Fibroblast of the aortic adventitia (primary cell): ENCODE measurements at regions not wholly inside any gene's neighbourhood (a gene's known extent, or its start where the extent isn't known, plus 50 kb on each side); places are given as distances from the start of the nearest gene placed in this dataset.
A peak's percentile ranks its signal among the peaks of the same experiment; 100 is the strongest.

Source experiments
- DNase-seq: peaks from one replicate; pipeline ENCODE4 v3.0.0-alpha.2; 2010; ENCODE audit warnings: low read depth
- H3K4me3 ChIP-seq: 2 replicates; pipeline ENCODE4 v1.5.1; 2011; ENCODE audit warnings: low read depth, mild to moderate bottlenecking, control low read depth, low read length, moderate library complexity
- TF ChIP-seq, protein P1 (sequence below): IDR thresholded peaks from 2 replicates; pipeline ENCODE4 v1.5.1; 2011; ENCODE audit warnings: mild to moderate bottlenecking, low read length, control low read depth, inconsistent platforms; ENCODE audit not compliant: insufficient read depth

GRCh38 chr6:133754298-133754697, 134.6 kb upstream of the TCF21 start:
- TF ChIP-seq, protein P1, sequence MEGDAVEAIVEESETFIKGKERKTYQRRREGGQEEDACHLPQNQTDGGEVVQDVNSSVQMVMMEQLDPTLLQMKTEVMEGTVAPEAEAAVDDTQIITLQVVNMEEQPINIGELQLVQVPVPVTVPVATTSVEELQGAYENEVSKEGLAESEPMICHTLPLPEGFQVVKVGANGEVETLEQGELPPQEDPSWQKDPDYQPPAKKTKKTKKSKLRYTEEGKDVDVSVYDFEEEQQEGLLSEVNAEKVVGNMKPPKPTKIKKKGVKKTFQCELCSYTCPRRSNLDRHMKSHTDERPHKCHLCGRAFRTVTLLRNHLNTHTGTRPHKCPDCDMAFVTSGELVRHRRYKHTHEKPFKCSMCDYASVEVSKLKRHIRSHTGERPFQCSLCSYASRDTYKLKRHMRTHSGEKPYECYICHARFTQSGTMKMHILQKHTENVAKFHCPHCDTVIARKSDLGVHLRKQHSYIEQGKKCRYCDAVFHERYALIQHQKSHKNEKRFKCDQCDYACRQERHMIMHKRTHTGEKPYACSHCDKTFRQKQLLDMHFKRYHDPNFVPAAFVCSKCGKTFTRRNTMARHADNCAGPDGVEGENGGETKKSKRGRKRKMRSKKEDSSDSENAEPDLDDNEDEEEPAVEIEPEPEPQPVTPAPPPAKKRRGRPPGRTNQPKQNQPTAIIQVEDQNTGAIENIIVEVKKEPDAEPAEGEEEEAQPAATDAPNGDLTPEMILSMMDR, result no peak
- DNase-seq, result no peak
- H3K4me3 ChIP-seq, result no peak overlapping the region

DNA sequence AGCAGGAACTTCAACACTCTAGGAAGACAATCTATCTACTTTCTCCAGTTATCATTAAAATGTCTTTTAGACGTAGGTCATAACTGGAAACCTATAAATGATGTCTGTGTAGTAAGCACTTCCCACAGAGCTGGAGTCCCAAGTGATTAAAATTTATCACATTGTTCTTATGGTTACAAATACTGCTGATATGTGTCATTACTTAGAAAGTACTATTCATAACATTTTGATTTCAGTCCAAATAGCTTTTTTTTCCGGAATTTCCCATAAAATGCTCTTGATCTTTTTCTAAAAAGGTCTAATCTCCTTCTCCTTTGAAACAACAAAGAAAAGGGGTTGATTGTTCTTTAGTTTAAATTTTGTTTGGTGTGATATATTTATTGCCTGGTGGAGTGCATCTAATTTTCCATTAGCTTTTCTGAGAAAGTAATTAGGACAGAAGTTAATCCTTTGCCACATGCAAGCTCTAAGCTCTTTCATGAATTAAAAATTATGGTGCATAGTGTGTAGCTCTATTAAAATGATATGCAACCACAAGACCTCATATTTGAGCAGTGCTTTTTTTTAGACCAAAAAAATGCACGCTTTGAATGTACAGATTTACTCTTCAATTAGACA, 132.7 kb upstream of the TCF21 start:
- peak; percentile 80 for DNase-seq
- TF ChIP-seq, protein P1, result no peak
- H3K4me3 ChIP-seq, result no peak overlapping the region

- DNase-seq, result peak; percentile 76
- TF ChIP-seq, protein P1, result no peak
Measured at GRCh38 chr6:133757335-133757734, 131.6 kb upstream of the TCF21 start.

DNA sequence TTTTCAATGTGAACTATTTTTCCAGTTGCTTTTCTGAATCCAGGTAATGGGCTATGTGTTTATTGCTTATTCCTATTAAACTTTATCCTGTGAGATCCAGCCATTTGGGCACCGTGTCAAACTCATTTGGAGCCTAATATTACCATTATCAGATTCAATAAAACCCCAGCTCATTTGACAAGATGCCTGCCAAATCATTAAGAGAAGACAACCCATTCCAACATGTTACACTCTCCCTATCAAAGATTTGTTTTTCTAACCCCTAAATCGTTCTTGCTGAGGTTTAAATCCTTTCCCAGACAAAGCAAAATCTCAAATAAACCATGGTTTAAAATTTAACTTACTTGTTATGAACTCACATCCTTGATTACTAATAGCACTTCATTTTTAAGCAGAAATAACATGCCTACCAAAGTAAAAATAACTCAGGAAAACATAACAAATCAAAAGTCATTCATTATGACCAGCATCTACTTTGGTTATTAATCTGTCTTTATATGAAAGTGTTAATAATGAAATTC, 130.0 kb upstream of the TCF21 start:
- no peak for DNase-seq
- H3K4me3 ChIP-seq, result no peak overlapping the region
- TF ChIP-seq, protein P1, result no peak

More at GRCh38 chr6:133757335-133757734, 131.6 kb upstream of the TCF21 start:
- H3K4me3 ChIP-seq, result no peak overlapping the region

- DNase-seq, result no peak
- H3K4me3 ChIP-seq, result no peak overlapping the region
- TF ChIP-seq, protein P1, result no peak
Measured at GRCh38 chr6:133759524-133759923, 129.4 kb upstream of the TCF21 start.

DNA sequence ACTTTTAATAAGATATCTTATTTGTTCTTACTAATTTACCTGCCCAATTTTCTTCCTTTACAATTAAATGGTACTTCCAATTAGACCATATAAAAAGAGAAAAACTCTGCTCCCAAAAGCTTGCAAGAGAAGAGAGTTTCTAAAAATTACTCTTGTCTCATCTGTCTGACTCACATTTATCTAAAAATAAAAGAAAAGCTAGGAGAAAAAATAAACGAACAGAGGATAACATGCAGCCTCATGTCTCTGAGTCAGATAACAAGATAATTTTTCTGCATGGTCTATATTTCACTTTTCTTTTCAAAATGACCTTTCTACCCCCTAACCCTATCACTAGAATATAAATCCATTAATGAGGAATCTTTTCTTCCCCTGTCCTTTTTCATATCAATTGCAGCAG, 127.2 kb upstream of the TCF21 start:
- TF ChIP-seq, protein P1, result no peak
- peak; percentile 75 for DNase-seq
- H3K4me3 ChIP-seq, result no peak overlapping the region
